Liver (tissue), 3 donors: ENCODE measurements at regions not wholly inside any gene's neighbourhood (a gene's known extent, or its start where the extent isn't known, plus 50 kb on each side); places are given as distances from the start of the nearest gene placed in this dataset.

Source experiments
- CTCF ChIP-seq: fragments of 150-350 bp; IDR thresholded peaks from 2 replicates; pipeline ENCODE4 v1.5.1; 2017; ENCODE audit warnings: improper control_type of control experiment, low read depth, low read length; ENCODE audit not compliant: missing input control
- JUND ChIP-seq, 2 donors: IDR thresholded peaks; 2 replicates each; pipeline ENCODE4 v1.6.1; 2016; ENCODE audit warnings: antibody characterized with exemption in 2 of 2
- donor health status: healthy.
- donor health status: healthy.

GRCh38 chr1:82901561-82901960 lies 1097.4 kb downstream of the TTLL7 start:
- no peak for TF ChIP-seq JUND (IDR thresholded peaks at IDR 0.05)
- TF ChIP-seq CTCF = no peak
